Activated CD8-positive, alpha-beta T cell treated with anti-CD3 and anti-CD28 coated beads for 36 hours (primary cell): ENCODE measurements at regions not wholly inside any gene's neighbourhood (a gene's known extent, or its start where the extent isn't known, plus 50 kb on each side); places are given as distances from the start of the nearest gene placed in this dataset.

Experiments used
- ATAC-seq: fragments of 200-7000 bp; cut with Tn5 transposase; one replicate; pipeline ENCODE4 v1.10.0; 2021; ENCODE audit warnings: mild to moderate bottlenecking, moderate library complexity
- CTCF ChIA-PET: fragments of 350-600 bp; sonication (Branson Sonifier 250); formaldehyde crosslinking; loops from one replicate; lab custom pipeline; 2021; ENCODE audit warnings: antibody characterized with exemption; lab: Charles Lee
- POLR2A ChIA-PET: fragments of 350-600 bp; sonication (Branson Sonifier 250); formaldehyde crosslinking; loops from one replicate; lab custom pipeline; 2021; ENCODE audit warnings: antibody characterized with exemption; lab: Charles Lee
- DNase-seq: peaks from one replicate; pipeline ENCODE4 v3.0.0-alpha.2; 2020
- H3K27ac Mint-ChIP-seq: one replicate; pipeline ENCODE4 v1.8.0; 2021; ENCODE audit warnings: mild to moderate bottlenecking, mixed read lengths
- H3K27me3 Mint-ChIP-seq: one replicate; pipeline ENCODE4 v1.8.0; 2021; ENCODE audit warnings: mixed read lengths
- H3K36me3 Mint-ChIP-seq: one replicate; pipeline ENCODE4 v1.8.0; 2021; ENCODE audit warnings: low read depth, mixed read lengths
- H3K4me1 Mint-ChIP-seq: one replicate; pipeline ENCODE4 v1.8.0; 2021; ENCODE audit warnings: low read depth, mixed read lengths
- H3K4me3 Mint-ChIP-seq: one replicate; pipeline ENCODE4 v1.8.0; 2021; ENCODE audit warnings: mild to moderate bottlenecking, moderate library complexity, mixed read lengths
- H3K9me3 Mint-ChIP-seq: one replicate; pipeline ENCODE4 v1.8.0; 2021; ENCODE audit warnings: mixed read lengths
- intact Hi-C: fragments of 100-400 bp; cut with micrococcal nuclease; formaldehyde crosslinking; loops from one replicate; pipeline ENCODE4 v1.10.0; 2022
- TF ChIP-seq, protein P1 (sequence below): fragments of 200-600 bp; IDR thresholded peaks from one replicate; pipeline ENCODE4 v1.8.0; 2022; ENCODE audit warnings: antibody characterized with exemption, mild to moderate bottlenecking

DNA sequence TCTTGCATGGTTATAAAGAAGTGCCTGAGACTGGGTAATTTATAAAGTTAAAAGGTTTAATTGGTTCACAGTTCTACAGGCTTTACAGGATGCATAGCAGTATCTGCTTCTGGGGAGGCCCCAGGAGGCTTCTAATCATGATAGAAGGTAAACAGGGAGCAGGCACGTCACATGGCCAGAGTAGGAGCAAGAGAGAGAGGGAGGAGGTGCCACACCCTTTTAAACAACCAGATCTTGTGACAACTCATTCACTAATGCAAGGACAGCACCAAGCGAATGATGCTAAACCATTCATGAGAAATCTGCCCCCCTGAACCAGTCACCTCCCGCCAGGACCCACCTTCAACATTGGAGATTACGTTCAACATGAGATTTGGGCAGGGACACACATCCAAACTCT lies 141.1 kb downstream of the EN1 start:
- intact Hi-C loops, result no loop called here
- no peak for DNase-seq
- Mint-ChIP-seq H3K27me3 (peaks cover 4% of the 10 kb centered on the region), H3K4me1 (no peaks in the 10 kb centered on the region), H3K4me3 (no peak overlapping the region), H3K9me3 (no peaks in the 10 kb centered on the region), H3K27ac (no peak overlapping the region), H3K36me3 (no peaks in the 10 kb centered on the region)
- POLR2A ChIA-PET, result no interaction called here
- no peak for ATAC-seq
- CTCF ChIA-PET, result no interaction called here
- TF ChIP-seq, protein P1, sequence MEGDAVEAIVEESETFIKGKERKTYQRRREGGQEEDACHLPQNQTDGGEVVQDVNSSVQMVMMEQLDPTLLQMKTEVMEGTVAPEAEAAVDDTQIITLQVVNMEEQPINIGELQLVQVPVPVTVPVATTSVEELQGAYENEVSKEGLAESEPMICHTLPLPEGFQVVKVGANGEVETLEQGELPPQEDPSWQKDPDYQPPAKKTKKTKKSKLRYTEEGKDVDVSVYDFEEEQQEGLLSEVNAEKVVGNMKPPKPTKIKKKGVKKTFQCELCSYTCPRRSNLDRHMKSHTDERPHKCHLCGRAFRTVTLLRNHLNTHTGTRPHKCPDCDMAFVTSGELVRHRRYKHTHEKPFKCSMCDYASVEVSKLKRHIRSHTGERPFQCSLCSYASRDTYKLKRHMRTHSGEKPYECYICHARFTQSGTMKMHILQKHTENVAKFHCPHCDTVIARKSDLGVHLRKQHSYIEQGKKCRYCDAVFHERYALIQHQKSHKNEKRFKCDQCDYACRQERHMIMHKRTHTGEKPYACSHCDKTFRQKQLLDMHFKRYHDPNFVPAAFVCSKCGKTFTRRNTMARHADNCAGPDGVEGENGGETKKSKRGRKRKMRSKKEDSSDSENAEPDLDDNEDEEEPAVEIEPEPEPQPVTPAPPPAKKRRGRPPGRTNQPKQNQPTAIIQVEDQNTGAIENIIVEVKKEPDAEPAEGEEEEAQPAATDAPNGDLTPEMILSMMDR, result no peak

DNA sequence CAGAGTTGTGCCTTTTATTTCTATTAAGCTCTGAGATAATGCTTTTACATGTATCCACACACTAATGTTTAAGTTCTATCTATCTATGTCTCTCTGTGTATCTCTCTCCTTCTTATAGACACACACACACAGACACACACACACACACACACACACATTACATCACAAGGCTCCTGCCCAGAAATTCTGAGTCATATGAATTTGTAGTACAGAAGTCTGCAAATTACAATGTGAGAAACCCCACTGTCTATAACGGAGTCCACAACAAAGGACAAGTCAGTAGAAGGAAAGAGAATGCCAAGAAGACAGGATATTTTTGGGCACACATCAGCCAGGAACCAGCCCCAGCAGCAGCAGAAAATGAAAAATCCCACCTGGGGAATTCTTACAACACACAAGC lies 142.4 kb downstream of the EN1 start:
- Mint-ChIP-seq H3K4me3 (no peak overlapping the region), H3K27me3 (peaks cover 5% of the 10 kb centered on the region), H3K27ac (no peak overlapping the region), H3K9me3 (peaks cover 2% of the 10 kb centered on the region), H3K4me1 (no peaks in the 10 kb centered on the region), H3K36me3 (no peaks in the 10 kb centered on the region)
- ATAC-seq, result no peak
- ChIA-PET POLR2A (no interaction called here), CTCF (no interaction called here)
- TF ChIP-seq, protein P1, result no peak
- DNase-seq, result no peak
- intact Hi-C loops, result no loop called here

- Mint-ChIP-seq H3K9me3 (peaks cover 2% of the 10 kb centered on the region), H3K36me3 (no peaks in the 10 kb centered on the region), H3K4me3 (no peak overlapping the region), H3K27me3 (peaks cover 2% of the 10 kb centered on the region), H3K4me1 (no peaks in the 10 kb centered on the region), H3K27ac (no peak overlapping the region)
- TF ChIP-seq, protein P1, result no peak
- ATAC-seq, result no peak
- intact Hi-C loops, result no loop called here
- CTCF ChIA-PET, result no interaction called here
- no peak for DNase-seq
- POLR2A ChIA-PET, result no interaction called here
Measured at GRCh38 chr2:118699447-118700175, 147.8 kb downstream of the EN1 start.

GRCh38 chr2:118698564-118698963 lies 148.9 kb downstream of the EN1 start:
- no peaks in the 10 kb centered on the region for H3K36me3 Mint-ChIP-seq
- H3K27me3 Mint-ChIP-seq, result peaks cover 2% of the 10 kb centered on the region
- no peak overlapping the region for H3K4me3 Mint-ChIP-seq
- TF ChIP-seq, protein P1, result no peak
- intact Hi-C loops, result no loop called here
- ChIA-PET POLR2A (no interaction called here), CTCF (no interaction called here)
- no peak for ATAC-seq
- no peaks in the 10 kb centered on the region for H3K4me1 Mint-ChIP-seq
- no peak overlapping the region for H3K27ac Mint-ChIP-seq
- H3K9me3 Mint-ChIP-seq, result peaks cover 2% of the 10 kb centered on the region
- no peak for DNase-seq

GRCh38 chr2:118697781-118698180 lies 149.7 kb downstream of the EN1 start:
- intact Hi-C loops, result no loop called here
- H3K4me1 Mint-ChIP-seq, result no peaks in the 10 kb centered on the region
- DNase-seq, result no peak
- no peak overlapping the region for H3K27ac Mint-ChIP-seq
- peaks cover 2% of the 10 kb centered on the region for H3K9me3 Mint-ChIP-seq
- ATAC-seq, result no peak
- H3K4me3 Mint-ChIP-seq, result no peak overlapping the region
- TF ChIP-seq, protein P1, result no peak
- peaks cover 2% of the 10 kb centered on the region for H3K27me3 Mint-ChIP-seq
- H3K36me3 Mint-ChIP-seq, result no peaks in the 10 kb centered on the region
- POLR2A ChIA-PET, result no interaction called here
- CTCF ChIA-PET, result no interaction called here
